ACHN (cell line): ENCODE measurements at regions not wholly inside any gene's neighbourhood (a gene's known extent, or its start where the extent isn't known, plus 50 kb on each side); places are given as distances from the start of the nearest gene placed in this dataset.

Source experiments
- DNase-seq: peaks from one replicate; pipeline ENCODE4 v3.0.0-alpha.2; 2015
- in situ Hi-C: cut with HindIII; loops from 2 replicates; pipeline ENCODE4 v1.10.0; 2017; ENCODE audit warnings: low sequenced_read_pairs, low pct_ligation_motif_present, low pct_unique_long_range_greater_than_20kb

DNA sequence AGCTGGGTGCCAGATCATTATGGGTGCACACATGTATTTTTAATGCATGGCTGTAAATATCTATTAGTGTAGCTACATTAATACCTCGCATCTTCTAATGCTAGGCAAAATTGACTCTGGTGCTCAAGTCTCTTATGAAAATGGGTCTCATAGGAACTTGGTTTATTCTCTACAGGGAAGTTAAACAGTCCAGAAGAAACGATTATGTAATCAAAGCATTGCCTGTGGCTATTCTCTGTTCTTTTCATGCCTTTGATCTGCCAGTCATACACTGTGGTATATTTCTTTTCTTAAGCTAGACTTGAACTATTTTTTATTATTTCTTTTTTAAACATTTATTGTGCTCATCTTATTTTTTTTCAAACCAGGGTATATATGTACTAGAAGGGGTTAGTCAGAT, 1015.0 kb downstream of the SLITRK1 start:
- in situ Hi-C loops, result no loop called here
- DNase-seq, result no peak

DNA sequence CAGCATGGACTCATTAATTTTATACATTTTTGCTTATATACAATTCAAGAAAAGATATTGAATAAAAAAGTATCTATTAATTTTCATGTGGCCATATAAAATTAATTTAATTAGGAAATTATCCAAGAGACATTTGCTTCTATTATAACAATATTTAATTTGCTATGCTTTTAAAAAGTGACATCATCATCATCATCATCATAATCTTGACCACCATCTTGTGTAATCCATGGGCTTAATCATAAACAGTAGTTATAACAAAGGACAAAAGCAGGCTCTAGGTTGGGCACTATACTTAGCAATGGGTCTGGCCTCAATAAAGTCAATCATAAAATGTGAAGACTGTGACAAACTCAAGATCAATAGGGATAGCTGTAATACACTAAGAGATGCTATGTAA, 1031.6 kb downstream of the SLITRK1 start:
- in situ Hi-C loops, result no loop called here
- DNase-seq, result no peak

DNA sequence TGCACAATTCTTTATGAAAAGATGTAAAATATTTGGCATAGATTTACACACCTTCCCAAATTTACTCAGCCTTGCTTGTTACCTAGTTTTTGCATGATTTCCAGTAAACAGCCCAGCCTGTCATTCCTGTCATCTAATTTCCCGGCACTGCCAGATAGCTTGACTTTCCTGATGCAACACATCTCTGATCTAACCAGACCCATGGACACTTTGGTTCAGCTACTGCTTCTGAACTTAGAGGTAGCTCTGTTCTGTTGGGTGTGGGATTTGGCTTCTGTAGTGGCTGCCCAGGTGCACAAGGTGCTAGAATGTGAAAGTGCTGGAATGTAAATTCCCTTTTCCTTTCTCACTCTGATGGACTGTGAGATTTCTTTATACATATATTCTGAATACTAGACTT, 1033.5 kb downstream of the SLITRK1 start:
- no peak for DNase-seq
- in situ Hi-C loops, result no loop called here

DNA sequence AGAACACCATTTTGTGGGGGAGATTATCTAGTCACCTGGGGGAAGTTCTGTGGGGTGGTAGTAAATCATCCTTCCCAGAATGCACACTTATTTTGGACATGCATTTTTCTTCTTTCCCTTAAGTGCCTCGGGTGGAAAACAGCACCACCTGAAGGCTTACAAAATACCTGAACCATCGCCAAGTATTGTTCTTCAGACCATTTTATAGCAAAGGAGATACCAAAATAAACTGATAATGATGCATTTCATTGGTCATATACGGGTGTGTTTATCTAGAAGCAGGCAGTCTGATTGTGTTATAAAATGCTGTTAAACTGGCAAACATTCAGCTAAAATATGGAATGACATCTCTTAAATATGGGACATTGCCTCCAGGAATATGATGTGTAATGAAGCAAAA, 1034.7 kb downstream of the SLITRK1 start:
- no peak for DNase-seq
- in situ Hi-C loops, result no loop called here

DNA sequence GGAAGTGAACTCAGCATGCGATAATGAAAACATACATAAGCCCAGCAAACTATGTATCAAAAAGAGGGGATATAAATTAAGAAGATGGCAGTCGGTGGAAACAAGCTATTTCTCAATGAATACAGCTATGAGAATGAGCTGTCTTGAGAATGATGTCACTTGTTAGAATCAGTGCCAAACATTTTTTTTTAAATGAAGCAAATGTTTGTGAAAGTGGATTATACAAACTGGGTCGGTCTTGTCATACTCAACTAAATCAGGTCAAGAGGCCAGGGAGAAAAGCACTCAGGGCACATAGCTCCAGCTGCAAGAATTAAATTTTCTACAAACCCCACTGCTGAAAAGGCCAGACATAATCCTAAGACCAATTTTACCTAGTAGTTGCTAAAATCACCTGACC, 1048.4 kb downstream of the SLITRK1 start:
- no peak for DNase-seq
- in situ Hi-C loops, result no loop called here

DNA sequence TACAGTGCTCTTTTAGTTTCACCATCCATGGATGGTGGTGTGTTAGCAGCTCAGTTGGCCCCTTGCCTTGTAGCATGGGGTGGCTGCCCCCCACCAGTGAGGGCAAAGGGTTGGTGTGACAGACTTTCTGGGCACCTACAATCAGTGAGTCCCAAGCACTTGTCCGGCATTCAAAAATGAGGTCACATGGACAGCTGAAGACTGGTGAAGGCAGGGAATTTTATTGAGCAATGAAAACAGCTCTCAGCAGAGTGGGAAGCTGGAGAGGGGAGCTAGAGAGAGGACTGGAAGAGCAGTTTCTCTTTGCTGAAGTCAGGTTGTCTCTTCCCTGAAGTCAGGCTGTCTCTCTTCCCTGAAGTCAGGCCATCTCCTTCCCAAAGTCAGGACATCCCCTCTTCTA, 1053.2 kb downstream of the SLITRK1 start:
- in situ Hi-C loops, result no loop called here
- no peak for DNase-seq

DNA sequence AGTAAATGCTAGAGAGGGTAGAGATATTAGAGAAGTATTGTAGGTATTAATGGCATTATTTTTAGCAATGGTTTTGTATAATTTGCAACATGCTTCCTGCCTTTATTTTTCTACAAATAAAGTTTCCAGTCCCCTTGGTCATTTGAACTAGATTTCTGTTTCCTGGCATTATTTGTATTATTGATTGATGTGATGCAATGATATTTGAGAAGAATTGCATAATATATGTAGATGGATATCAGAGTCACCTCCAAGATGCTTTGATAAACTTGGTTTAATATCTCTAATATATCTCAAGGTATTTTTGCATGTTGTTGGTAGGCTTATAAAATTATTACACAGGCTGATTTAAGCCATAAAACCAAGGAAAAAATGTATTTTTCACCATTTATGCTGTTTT, 1054.5 kb downstream of the SLITRK1 start:
- in situ Hi-C loops, result no loop called here
- no peak for DNase-seq

DNA sequence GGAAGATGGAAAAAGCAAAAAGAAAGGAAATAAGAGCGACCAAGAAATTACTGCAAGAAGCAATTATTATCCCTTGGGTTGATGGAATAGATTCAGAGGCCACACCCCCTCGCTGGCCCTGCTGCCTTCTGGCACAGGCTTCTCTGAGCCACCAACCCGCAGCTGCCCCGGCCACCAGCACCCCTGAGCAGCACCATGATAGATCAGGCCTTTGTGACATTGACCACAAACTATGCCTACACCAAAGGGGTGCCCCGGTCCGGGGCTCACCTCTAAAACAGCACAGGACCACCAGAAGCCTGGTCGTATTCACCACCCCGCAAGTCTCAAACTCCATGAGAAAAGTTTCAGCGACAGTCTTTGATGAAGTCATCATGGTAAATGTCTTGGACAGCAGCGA, 1059.3 kb downstream of the SLITRK1 start:
- in situ Hi-C loops, result no loop called here
- no peak for DNase-seq

DNA sequence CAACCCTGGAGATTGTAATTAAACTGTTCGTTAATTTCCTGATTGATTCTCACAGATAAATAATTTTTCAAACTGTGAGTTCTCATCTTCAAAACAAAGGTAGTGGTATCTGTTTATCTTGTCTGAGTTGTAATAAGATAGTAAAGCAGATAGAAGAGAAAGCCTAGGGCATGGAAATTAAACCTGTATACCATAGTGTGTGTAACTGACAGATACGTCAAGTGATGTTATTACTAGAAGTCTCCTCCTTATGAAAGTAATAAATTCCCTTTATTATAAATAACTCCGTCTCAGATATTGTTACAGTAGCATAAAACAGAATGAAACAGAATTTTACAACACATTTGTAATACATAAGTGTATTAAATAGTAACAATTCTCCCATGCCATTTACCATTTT, 1065.1 kb downstream of the SLITRK1 start:
- in situ Hi-C loops, result no loop called here

DNA sequence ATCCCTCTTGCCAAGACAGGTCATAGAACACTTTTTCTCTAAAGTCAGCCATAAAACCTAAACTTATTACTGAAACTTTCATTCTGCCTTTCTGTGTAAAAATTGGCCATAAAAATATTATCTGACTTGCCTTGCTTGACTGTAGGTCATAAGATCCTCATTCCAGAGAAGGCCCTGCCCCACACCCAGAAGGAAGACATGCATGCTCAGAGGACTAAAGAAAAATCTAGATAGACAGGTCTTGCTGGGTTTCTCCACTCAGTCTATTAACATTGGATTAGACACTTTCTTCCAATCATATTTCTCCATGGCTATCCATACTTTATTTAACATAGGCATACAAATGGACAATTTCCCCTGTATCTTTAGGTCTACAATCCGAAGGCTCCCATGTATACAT, 1066.5 kb downstream of the SLITRK1 start:
- no peak for DNase-seq
- in situ Hi-C loops, result no loop called here

More for the DNA sequence above, 1065.1 kb downstream of the SLITRK1 start:
- DNase-seq, result no peak

DNA sequence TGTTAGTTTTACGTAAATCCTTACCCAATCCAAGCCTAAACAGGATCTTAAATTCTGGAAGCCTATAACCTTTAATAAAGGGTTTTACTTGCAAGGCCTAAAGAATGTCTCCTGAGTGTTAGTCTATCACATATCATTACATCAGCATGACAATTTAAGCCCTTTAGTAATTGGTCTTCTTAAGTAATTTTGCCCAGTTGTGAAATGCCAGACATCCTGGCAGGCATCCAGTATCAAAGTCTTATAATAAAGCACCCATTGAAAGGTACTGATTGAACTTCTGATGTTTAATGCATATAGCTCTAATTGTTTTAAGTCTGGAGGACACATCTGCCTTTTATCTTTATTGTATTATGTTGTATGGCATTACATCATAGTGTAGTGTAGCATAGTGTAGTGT, 1078.9 kb downstream of the SLITRK1 start:
- DNase-seq, result no peak
- in situ Hi-C loops, result no loop called here

DNA sequence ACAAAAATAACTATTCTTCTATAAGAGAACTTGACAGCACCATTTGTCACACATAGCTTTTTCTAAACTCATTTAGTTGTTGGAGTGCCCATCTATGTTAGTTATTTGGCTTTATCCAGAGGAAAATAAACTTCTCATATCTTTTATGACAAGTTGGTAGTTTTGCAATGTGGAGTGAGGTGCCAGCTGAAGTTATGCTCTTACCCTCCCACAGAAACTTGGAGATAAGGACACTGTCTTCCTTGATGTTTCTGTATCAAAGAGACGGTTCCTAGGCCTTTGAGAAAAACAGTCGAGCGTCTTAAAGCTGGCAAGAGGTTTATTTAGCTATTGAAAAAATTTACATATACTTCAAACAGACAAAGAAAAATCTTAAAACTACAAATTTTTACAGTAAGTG, 1079.7 kb downstream of the SLITRK1 start:
- in situ Hi-C loops, result no loop called here
- no peak for DNase-seq

DNA sequence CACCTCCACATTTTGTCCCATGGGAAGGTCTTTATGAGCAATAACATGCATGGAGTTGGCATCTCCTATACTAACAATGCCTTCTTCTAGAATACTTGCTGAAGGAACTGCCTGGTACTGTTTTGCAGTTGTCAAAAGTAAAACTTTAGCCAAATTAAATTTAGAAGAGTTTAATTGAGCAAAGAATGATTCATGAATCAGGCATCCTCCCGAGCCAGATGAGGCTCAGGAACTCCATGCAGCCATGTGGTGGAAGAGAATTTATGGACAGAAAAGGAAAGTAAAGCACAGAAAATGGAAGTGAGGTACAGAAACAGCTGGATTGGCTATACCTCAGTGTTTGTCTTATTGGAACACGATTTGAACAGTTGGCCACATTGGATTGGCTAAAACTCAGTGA, 1081.9 kb downstream of the SLITRK1 start:
- DNase-seq, result no peak
- in situ Hi-C loops, result no loop called here

DNA sequence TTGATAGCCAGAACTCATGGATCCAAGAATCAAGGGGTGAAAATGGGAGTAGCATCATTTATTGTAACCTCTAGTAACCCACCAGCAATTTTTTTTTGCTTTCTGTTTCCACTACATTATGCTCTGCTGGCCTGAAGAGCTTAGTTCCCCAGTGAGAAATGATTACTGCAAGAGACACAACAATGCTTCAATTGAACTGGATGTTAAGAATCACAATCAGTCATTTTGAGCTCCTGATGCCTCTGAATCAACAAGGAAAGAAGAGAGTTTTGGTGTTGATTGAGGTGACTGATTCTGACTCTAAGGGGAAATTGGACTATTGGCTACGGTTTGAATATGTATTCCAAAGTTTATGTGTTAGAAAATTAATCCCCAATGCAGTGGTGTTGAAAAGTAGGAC, 1084.4 kb downstream of the SLITRK1 start:
- DNase-seq, result no peak
- in situ Hi-C loops, result no loop called here

DNA sequence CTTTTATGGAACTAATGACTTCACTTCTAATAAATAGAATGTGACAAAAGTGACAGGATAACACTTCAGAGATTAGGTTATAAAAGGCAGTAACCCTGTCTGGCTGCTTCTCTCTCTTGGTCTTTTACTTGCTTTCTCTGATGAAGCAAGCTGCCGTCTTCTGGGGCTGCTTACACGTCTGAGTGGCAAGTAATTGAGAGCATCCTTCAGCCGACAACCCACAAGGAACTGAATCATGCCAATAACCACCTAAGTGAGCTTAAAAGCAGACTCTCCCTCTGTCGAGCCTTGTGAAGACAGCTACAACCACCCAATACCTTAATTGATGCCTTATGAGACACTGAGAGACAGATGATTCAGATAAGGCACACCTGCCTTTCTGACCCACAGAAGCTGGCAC, 1091.2 kb downstream of the SLITRK1 start:
- no peak for DNase-seq

DNA sequence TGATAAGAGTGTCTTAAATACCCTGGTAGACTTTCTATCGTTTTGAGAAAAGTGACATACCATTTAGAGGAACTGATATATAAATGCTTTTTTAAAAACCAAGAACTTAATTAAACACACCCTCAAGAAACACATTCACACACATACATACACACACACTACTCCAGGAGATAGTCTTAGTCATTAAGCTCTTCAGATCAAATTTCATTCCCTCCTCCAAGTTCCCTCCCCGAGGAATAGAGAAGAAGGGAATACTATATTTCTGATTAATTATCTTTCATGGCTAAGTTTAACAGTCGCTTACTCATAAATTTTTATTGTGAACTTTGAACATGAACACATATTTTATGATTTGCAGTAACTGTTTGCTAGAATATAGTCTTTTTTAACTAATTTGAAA, 1109.5 kb downstream of the SLITRK1 start:
- DNase-seq, result no peak
- in situ Hi-C loops, result no loop called here

More for the DNA sequence above, 1091.2 kb downstream of the SLITRK1 start:
- in situ Hi-C loops, result no loop called here

DNA sequence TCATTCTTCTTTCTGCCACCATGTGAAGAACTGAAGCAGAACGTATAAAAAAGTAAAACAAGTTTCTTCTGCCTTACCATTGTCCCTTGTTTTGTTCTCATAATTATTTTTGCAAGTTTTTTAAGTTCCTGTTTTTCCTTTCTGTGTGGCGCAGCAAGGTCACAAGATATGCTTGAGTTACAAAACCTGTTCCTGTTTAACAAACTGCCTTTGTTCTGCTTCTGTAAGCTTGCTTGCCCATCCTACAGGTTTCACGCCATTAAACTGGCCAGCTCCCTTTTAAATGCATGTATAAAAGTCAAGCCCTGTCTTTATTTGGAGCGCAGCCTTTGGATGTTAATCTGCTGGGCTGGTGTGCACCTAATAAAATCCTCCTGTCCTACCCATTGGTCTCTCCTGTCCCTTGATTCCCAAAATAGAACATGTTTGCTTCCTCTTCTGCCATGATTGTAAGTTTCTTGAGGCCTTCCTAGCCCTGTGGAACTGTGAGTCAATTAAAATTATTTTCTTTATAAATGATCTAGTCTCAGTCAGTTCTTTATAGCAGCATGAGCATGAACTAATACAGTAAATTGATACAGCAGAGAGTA, 1115.4 kb downstream of the SLITRK1 start:
- no peak for DNase-seq
- in situ Hi-C loops, result no loop called here

DNA sequence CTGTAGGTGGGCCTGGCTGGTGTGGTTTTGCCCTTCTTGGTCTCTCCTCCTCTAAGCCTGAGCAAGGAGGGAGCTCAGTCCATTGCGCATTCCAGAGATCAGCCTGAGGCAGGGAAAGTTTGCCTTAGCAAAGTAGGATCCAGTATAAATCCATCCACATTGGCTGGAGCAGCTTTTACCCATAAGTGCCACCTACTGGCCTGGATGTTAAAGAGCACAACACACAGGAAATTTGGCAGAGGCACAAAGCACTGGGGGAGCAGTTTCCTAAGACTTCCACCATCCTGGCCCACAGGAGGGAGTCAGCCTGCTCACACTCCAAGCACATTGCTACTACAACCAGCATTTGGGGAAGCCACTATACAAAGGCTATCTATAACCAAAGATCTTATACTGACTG, 1124.2 kb downstream of the SLITRK1 start:
- in situ Hi-C loops, result no loop called here
- peak; percentile 51 for DNase-seq

DNA sequence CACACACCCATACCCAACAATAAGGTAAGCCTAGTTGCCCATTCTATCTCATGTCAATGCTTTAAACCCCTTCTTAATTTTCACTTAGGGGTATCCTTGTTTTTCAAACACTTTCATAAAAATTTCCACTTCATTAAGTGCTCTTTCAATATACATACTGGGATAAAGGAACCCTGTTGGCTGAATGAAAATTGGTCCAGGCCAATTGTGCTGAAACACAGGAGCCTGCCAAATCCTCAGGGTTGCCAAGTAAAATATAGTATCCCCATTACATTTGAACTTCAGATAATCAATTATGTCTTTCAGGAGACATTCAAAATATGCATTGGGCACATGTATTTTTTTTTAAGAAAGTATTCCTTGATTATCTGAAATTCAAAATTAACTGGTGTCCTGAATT, 1131.1 kb downstream of the SLITRK1 start:
- no peak for DNase-seq
- in situ Hi-C loops, result no loop called here

DNA sequence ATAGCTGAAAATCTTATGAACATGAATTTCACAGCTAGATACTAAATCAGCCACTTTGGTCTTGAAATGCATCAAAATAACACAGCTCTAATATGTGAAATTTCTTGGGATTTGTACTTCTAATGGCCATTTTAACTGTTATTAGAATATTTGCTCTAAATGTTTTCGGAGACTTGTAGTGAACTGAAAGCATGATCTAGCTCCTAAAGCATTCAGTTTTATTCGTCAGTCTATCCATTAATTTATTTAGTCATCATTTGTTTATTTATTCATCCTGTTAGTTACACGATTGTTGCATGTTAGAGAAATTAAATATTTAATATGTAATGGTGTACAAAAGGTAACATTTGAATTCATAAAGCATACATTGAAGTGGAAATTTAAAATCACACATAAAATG, 1132.7 kb downstream of the SLITRK1 start:
- in situ Hi-C loops, result no loop called here
- DNase-seq, result no peak

DNA sequence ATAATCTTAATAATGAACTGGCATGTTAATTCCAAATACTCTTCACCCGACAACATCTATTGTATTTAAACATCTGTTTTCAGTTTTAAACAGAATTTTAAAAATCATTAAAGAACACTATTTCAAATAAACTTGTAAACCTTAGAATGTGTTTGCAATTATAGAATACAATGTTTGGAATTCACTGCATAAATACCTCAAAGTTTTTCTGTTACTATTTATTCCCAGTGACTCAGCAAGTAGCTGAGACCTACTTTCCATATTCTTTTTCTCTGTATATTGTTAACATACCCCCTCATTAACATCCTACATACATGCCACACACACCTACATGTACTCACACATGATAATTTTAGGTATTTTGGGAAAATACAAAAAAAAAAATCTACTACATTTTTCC, 1134.3 kb downstream of the SLITRK1 start:
- in situ Hi-C loops, result no loop called here
- no peak for DNase-seq
